ENCODE measurements at regions not wholly inside any gene's neighbourhood (a gene's known extent, or its start where the extent isn't known, plus 50 kb on each side); places are given as distances from the start of the nearest gene placed in this dataset.
A peak's percentile ranks its signal among the peaks of the same experiment; 100 is the strongest.
"Not testable (repeated sequence)": the region's sequence is repeated elsewhere in the genome, so short reads cannot be mapped to it uniquely, and the experiment has no call there.

DNA sequence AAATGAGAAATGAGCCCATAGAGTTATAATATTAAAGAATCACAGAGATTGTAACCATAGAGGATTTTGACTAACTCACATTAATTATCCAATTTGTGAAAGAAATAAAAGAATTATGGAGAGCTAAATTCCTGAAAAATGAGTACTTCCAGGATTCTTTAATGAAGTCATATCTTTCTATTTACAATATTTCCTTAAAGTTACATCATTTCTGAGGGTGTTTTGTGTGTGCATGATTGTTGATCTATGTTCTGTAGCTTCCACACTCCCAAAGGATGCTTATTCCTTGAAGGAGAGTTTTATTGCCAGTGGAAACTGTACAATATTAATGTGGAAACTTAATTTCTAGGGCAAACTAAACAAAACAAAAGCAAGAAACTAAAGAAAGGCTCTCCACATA, 299.6 kb downstream of the MDFIC start:
- Histone ChIP-seq H3K4me3 (ENCODE audit: low read length) (no peak overlapping the region), H3K27me3 (ENCODE audit: control insufficient read depth, insufficient read depth, low read length) (no peaks in the 10 kb centered on the region), H3K4me1 (ENCODE audit: control insufficient read depth, insufficient read depth, low read length) (no peaks in the 10 kb centered on the region), H3K36me3 (ENCODE audit: control insufficient read depth, insufficient read depth, low read length) (no peaks in the 10 kb centered on the region), H3K9ac (ENCODE audit: low read length) (no peak overlapping the region), H3K27ac (ENCODE audit: low read depth, low read length) (no peak overlapping the region)

DNA sequence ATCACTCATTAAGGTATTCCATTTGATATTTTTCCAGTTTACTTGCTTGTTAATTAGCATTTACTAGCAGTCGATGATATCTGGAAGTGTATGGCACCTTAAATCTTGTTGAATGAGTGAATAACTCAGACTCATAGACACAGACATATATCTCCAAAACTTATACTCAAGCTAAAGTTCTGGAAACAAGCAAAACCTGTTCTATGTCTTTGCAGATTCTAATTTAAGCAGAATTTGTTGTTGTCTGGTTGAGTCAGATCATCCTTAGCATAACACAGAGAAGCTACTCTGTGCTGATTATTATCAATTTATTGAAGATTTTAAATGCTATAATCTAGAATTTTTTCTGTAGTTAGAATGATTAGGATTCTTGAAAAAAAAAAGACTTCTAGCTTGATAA, 296.2 kb downstream of the MDFIC start:
- H3K4me1 ChIP-seq (ENCODE audit: control insufficient read depth, insufficient read depth, low read length) = no peaks in the 10 kb centered on the region
- H3K27ac ChIP-seq (ENCODE audit: low read depth, low read length) = no peak overlapping the region
- H3K27me3 ChIP-seq (ENCODE audit: control insufficient read depth, insufficient read depth, low read length) = no peaks in the 10 kb centered on the region
- H3K4me3 ChIP-seq (ENCODE audit: low read length) = no peak overlapping the region
- no peak overlapping the region for H3K9ac ChIP-seq (ENCODE audit: low read length)
- H3K36me3 ChIP-seq (ENCODE audit: control insufficient read depth, insufficient read depth, low read length) = no peaks in the 10 kb centered on the region

DNA sequence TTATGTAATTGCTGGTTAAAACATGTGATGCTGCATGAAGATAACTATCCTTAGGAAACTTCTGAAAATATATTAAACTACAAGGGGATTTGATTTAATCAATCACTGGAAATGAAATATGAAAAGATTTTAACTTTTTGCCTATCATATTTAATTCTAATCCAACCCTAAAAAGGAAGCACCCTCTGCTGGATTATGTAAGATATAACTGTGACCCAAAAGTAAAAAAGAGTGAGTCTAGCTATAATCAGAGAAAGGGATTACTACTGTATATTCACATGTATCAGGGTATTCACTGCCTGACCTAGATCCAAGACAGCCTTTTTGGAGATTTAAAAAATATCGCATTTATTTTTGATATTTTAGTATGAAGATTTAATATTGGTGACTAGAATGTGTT, 295.5 kb downstream of the MDFIC start:
- H3K4me1 ChIP-seq (ENCODE audit: control insufficient read depth, insufficient read depth, low read length) = no peaks in the 10 kb centered on the region
- H3K9ac ChIP-seq (ENCODE audit: low read length) = no peak overlapping the region
- H3K4me3 ChIP-seq (ENCODE audit: low read length) = no peak overlapping the region
- H3K36me3 ChIP-seq (ENCODE audit: control insufficient read depth, insufficient read depth, low read length) = no peaks in the 10 kb centered on the region
- H3K27ac ChIP-seq (ENCODE audit: low read depth, low read length) = no peak overlapping the region
- no peaks in the 10 kb centered on the region for H3K27me3 ChIP-seq (ENCODE audit: control insufficient read depth, insufficient read depth, low read length)

DNA sequence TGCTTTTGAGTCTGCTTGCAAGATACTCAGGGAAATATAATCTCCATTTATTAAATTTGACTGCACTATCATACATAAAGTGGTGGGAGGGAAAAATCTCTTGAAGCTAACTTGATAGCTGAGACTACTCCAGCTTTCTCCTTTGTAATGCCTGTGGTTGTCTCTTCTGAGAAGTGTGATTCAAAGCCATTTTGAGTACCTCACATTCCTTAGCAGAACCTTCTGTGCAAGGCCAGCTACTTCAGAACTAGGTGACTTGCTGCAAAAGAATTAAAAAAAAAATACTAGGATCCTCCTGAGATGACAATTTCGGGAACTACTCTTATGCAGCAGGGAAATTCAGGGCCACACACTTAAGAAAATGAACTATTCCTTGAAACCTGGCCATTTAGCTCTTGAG, 294.8 kb downstream of the MDFIC start:
- H3K4me1 ChIP-seq (ENCODE audit: control insufficient read depth, insufficient read depth, low read length) = no peaks in the 10 kb centered on the region
- H3K4me3 ChIP-seq (ENCODE audit: low read length) = no peak overlapping the region
- no peaks in the 10 kb centered on the region for H3K27me3 ChIP-seq (ENCODE audit: control insufficient read depth, insufficient read depth, low read length)
- no peak overlapping the region for H3K9ac ChIP-seq (ENCODE audit: low read length)
- no peaks in the 10 kb centered on the region for H3K36me3 ChIP-seq (ENCODE audit: control insufficient read depth, insufficient read depth, low read length)
- H3K27ac ChIP-seq (ENCODE audit: low read depth, low read length) = no peak overlapping the region

DNA sequence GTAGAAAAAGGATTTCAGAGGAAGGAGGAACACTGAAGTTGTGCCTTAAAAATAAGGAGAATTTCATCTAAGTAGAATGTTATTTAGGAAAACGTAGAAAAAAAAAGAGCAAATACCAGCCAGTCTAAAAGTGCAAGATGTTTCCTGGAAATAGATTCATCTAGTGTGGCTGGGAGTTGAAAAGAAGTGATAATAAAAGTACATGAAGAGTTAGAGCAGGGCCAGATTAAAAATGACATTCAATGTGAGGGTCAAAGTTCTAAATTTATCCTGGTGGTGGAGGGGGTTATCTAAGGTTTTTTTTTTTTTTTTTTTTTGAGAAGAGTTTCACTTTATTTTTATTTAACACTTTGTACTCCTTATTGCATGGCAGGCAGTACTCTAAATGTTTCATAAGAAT, 289.3 kb downstream of the MDFIC start:
- Histone ChIP-seq H3K36me3 (ENCODE audit: control insufficient read depth, insufficient read depth, low read length) (no peaks in the 10 kb centered on the region), H3K9ac (ENCODE audit: low read length) (no peak overlapping the region), H3K4me3 (ENCODE audit: low read length) (no peak overlapping the region), H3K27me3 (ENCODE audit: control insufficient read depth, insufficient read depth, low read length) (no peaks in the 10 kb centered on the region), H3K4me1 (ENCODE audit: control insufficient read depth, insufficient read depth, low read length) (no peaks in the 10 kb centered on the region), H3K27ac (ENCODE audit: low read depth, low read length) (no peak overlapping the region)

DNA sequence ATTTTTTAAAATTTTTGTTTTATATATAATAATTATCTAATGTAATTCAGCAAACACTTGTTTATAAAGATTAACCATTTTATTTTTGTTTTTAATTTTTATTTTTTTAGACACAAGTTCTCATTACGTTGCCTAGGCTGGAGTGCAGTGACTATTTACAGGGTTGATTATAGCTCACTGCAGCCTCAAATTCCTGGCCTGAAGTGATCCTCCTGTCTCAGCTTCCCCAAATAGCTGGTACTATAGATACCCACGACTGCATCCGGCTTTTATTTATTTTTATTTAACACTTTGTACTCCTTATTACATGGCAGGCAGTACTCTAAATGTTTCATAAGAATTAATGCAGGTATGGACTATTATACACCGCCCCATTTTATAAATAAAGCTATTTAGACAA, 288.7 kb downstream of the MDFIC start:
- Histone ChIP-seq H3K27ac (ENCODE audit: low read depth, low read length) (no peak overlapping the region), H3K27me3 (ENCODE audit: control insufficient read depth, insufficient read depth, low read length) (no peaks in the 10 kb centered on the region), H3K36me3 (ENCODE audit: control insufficient read depth, insufficient read depth, low read length) (no peaks in the 10 kb centered on the region), H3K4me3 (ENCODE audit: low read length) (no peak overlapping the region), H3K9ac (ENCODE audit: low read length) (no peak overlapping the region), H3K4me1 (ENCODE audit: control insufficient read depth, insufficient read depth, low read length) (no peaks in the 10 kb centered on the region)

DNA sequence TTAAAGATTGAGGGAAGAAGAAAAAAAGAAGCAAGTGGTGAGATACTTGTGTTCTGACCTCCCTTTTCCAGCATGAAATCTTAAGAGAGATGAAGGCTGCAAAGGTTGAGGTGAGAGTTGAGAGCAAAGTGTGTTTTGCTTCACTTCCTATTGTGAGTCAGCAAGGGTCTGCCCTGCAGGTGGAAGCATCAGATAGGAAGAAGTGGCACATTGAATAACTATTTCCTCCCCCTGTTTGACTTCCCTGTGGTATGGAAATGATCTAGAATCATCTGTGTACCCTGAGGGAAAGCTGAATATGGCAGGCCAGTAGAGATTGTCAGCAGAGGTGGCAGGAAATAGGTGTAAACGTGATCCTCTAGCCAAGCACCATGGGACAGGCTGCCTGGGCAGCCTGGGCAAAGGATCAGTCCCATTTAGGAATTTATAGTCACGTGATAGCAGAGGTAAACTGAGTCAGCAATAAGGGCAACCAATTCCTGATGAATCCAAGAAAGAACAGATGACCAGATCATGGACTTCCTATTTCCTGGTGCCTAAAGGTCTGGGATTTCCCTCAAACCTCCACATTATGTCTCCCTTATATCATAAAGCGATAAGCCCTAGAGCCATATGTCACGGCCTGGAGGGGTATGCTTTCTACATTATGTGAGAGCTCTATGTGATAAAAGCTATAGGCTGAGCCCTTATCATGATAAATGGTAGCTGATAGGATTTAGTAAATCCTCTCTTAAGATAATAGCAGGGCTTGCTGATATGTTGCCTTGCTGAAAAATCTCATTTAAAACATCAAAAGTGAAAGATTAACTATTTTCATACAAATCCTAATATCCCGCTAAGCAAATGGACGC, 287.0 kb downstream of the MDFIC start:
- H3K36me3 ChIP-seq (ENCODE audit: control insufficient read depth, insufficient read depth, low read length) = no peaks in the 10 kb centered on the region
- H3K27ac ChIP-seq (ENCODE audit: low read depth, low read length) = no peak overlapping the region
- H3K9ac ChIP-seq (ENCODE audit: low read length) = no peak overlapping the region
- no peaks in the 10 kb centered on the region for H3K4me1 ChIP-seq (ENCODE audit: control insufficient read depth, insufficient read depth, low read length)
- no peaks in the 10 kb centered on the region for H3K27me3 ChIP-seq (ENCODE audit: control insufficient read depth, insufficient read depth, low read length)
- H3K4me3 ChIP-seq (ENCODE audit: low read length) = no peak overlapping the region

DNA sequence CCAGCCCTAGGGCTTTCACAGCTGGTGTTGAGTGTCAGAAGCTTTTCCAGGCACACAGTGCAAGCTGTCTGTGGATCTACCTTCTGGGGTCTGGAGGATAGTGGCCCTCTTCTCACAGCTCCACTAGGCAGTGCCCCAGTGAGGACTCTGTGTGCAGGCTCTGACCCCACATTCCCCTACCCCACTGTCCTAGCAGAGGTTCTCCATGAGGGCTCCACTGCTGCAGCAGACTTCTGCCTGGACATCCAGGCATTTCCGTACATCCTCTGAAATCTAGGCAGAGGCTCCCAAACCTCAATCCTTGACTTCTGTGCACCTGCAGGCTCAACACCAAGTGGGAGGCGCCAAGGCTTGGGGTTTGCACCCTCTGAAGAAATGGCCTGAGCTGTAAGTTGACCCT, 284.5 kb downstream of the MDFIC start:
- not testable (repeated sequence) for H3K36me3 ChIP-seq (ENCODE audit: control insufficient read depth, insufficient read depth, low read length); H3K9ac ChIP-seq (ENCODE audit: low read length); H3K4me1 ChIP-seq (ENCODE audit: control insufficient read depth, insufficient read depth, low read length); H3K4me3 ChIP-seq (ENCODE audit: low read length); H3K27me3 ChIP-seq (ENCODE audit: control insufficient read depth, insufficient read depth, low read length); H3K27ac ChIP-seq (ENCODE audit: low read depth, low read length)

DNA sequence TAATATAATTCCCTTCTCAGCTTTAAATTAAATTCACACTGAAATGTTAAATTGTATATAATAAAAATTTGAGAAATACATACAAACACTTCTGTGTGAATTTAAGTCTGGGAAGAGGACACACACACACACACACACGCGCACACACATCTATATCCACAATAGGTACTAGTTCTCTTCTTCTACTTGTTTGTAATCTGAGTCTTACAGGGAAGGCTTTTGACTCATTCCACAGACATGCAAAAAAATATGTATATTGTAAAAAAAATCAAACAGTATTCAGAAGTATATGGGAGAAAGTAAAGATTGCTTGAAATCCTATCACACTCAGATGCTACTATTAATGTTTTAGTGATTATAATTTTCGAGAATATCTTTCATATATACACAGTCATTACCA, 276.2 kb downstream of the MDFIC start:
- Histone ChIP-seq H3K4me1 (ENCODE audit: control insufficient read depth, insufficient read depth, low read length) (no peaks in the 10 kb centered on the region), H3K4me3 (ENCODE audit: low read length) (no peak overlapping the region), H3K27ac (ENCODE audit: low read depth, low read length) (no peak overlapping the region), H3K36me3 (ENCODE audit: control insufficient read depth, insufficient read depth, low read length) (no peaks in the 10 kb centered on the region), H3K9ac (ENCODE audit: low read length) (no peak overlapping the region), H3K27me3 (ENCODE audit: control insufficient read depth, insufficient read depth, low read length) (no peaks in the 10 kb centered on the region)

DNA sequence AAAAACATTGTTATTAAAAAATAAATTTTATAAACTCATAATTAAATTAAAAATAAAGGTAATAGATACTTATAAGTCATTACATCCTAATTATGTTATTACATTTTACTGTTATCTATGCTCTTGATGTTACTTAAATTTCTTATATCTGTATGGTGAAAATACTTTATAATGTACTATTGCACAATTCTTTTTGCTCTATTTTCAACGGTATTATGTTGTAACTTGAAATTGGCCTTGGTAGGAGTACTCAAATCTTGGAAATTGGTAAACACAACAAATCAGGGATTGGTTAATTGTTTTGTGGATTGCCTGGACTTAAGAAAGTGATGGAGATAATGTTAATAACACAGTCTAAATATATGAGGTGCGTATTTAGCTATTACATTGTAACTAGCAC, 273.3 kb downstream of the MDFIC start:
- Histone ChIP-seq H3K9ac (ENCODE audit: low read length) (no peak overlapping the region), H3K27me3 (ENCODE audit: control insufficient read depth, insufficient read depth, low read length) (no peaks in the 10 kb centered on the region), H3K4me1 (ENCODE audit: control insufficient read depth, insufficient read depth, low read length) (no peaks in the 10 kb centered on the region), H3K27ac (ENCODE audit: low read depth, low read length) (no peak overlapping the region), H3K4me3 (ENCODE audit: low read length) (no peak overlapping the region), H3K36me3 (ENCODE audit: control insufficient read depth, insufficient read depth, low read length) (no peaks in the 10 kb centered on the region)

DNA sequence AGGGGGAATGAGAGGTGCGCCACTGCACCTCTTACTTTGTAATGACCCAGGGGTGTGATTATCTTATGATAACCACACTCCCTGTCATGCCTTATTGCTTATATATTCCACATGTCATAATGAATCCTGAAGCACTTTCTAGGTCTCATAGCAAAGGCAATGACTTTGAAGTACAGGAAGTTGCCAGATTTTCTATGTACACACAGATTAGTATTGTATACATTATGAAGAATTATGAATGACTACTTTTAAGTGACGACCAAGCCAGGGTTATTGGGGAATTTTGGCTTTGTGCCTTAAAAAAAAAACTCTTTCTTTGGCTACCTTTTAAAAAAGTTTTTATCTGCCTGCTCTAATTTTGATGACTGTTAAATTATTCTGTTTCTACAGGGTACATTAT, 269.6 kb downstream of the MDFIC start:
- no peak overlapping the region for H3K4me3 ChIP-seq (ENCODE audit: low read length)
- H3K9ac ChIP-seq (ENCODE audit: low read length) = no peak overlapping the region
- no peaks in the 10 kb centered on the region for H3K36me3 ChIP-seq (ENCODE audit: control insufficient read depth, insufficient read depth, low read length)
- H3K27ac ChIP-seq (ENCODE audit: low read depth, low read length) = no peak overlapping the region
- no peaks in the 10 kb centered on the region for H3K4me1 ChIP-seq (ENCODE audit: control insufficient read depth, insufficient read depth, low read length)
- H3K27me3 ChIP-seq (ENCODE audit: control insufficient read depth, insufficient read depth, low read length) = no peaks in the 10 kb centered on the region

DNA sequence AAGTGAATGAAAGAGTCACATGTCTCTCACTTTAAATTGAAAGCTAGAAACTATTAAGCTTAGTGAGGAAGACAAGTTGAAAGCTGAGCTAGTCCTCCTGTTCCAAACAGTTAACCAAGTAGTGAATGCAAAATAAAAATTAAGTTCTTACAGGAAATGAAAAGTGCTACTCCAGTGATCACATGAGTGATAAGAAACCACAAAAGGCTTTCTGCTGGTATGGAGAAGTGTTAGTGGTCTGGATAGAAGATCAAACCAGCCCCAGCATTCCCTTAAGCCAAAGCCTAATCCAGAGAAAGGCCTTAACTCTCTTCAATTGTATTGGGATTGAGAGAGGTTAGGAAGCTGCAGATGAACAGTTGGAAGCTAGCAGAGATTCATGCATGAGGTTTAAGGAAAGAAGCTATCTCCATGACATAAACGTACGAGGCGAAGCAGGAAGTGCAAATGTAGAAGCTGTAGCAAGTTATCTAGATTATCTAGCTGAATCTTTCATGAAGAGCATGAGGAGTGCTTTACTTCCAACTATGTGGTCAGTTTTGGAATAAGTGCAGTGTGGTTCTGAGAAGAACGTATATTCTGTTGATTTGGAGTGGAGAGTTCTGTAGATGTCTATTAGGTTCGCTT, 261.6 kb downstream of the MDFIC start:
- Histone ChIP-seq H3K27ac (ENCODE audit: low read depth, low read length) (no peak overlapping the region), H3K36me3 (ENCODE audit: control insufficient read depth, insufficient read depth, low read length) (no peaks in the 10 kb centered on the region), H3K27me3 (ENCODE audit: control insufficient read depth, insufficient read depth, low read length) (no peaks in the 10 kb centered on the region), H3K4me3 (ENCODE audit: low read length) (no peak overlapping the region), H3K9ac (ENCODE audit: low read length) (no peak overlapping the region), H3K4me1 (ENCODE audit: control insufficient read depth, insufficient read depth, low read length) (peaks cover 10% of the 10 kb centered on the region)

DNA sequence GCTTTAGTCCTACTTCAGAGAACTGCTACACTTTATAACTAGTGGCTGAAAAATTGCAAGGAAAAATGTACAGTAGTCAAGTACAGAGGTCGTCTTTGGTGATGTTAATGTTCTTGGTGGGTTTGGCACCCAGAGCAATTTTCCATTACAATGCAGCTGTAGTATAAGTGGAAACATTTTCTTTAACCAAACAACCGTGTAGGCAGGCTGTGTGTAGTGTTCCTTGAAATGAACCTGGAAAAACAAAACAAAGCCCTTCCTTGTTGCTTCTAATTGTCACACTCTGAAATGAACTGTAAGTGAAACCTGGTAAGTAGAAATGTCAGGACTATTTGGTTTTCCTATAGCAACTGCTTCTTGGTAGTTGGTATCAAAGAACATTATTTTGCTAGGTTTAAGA, 256.9 kb downstream of the MDFIC start:
- Histone ChIP-seq H3K9ac (ENCODE audit: low read length) (no peak overlapping the region), H3K27ac (ENCODE audit: low read depth, low read length) (peak overlapping the region; percentile 34), H3K4me1 (ENCODE audit: control insufficient read depth, insufficient read depth, low read length) (peaks cover 11% of the 10 kb centered on the region), H3K4me3 (ENCODE audit: low read length) (no peak overlapping the region), H3K27me3 (ENCODE audit: control insufficient read depth, insufficient read depth, low read length) (no peaks in the 10 kb centered on the region), H3K36me3 (ENCODE audit: control insufficient read depth, insufficient read depth, low read length) (no peaks in the 10 kb centered on the region)
